K562 (cell line): ENCODE measurements at regions not wholly inside any gene's neighbourhood (a gene's known extent, or its start where the extent isn't known, plus 50 kb on each side); places are given as distances from the start of the nearest gene placed in this dataset.

Experiments used
- DPF2 ChIP-seq: fragments of 450-650 bp; IDR thresholded peaks from 2 replicates; pipeline ENCODE4 v1.6.1; 2016
- HDAC3 ChIP-seq: fragments of 450-650 bp; IDR thresholded peaks from 2 replicates; pipeline ENCODE4 v1.6.1; 2018; ENCODE audit warnings: borderline replicate concordance, mild to moderate bottlenecking, moderate library complexity; ENCODE audit not compliant: partially characterized antibody
- HDGF ChIP-seq: fragments of 450-650 bp; IDR thresholded peaks from 2 replicates; pipeline ENCODE4 v1.6.1; 2016
- POLR2AphosphoS5 ChIP-seq: IDR thresholded peaks from 2 replicates; pipeline ENCODE4 v1.6.1; 2011; ENCODE audit warnings: mild to moderate bottlenecking, low read depth, low read length, moderate library complexity; ENCODE audit not compliant: control insufficient read depth, insufficient read depth
- POLR2G ChIP-seq: fragments of 200-400 bp; formaldehyde crosslinking; IDR thresholded peaks from 2 replicates; pipeline ENCODE4 v1.6.1; 2017; ENCODE audit warnings: low read depth, mild to moderate bottlenecking, antibody characterized with exemption, low read length, moderate library complexity
- RUNX1 ChIP-seq: sonication (generic); IDR thresholded peaks from 2 replicates; pipeline ENCODE4 v1.6.1; 2016; ENCODE audit warnings: antibody characterized with exemption, low read depth
- ZKSCAN1 ChIP-seq: fragments of 150-350 bp; IDR thresholded peaks from 2 replicates; pipeline ENCODE4 v1.6.1; 2016; ENCODE audit warnings: low read depth, low read length
- TF ChIP-seq, protein P1 (sequence below): sonication (generic); formaldehyde crosslinking; IDR thresholded peaks from 2 replicates; pipeline ENCODE4 v1.8.0; 2022; ENCODE audit warnings: mild to moderate bottlenecking, missing genetic modification reagents
- TF ChIP-seq, protein P2 (sequence below), 2 experiments: IDR thresholded peaks in 1 of 2; conservative IDR thresholded peaks in 1 of 2; 2 replicates each; pipeline ENCODE4 v1.6.1; 2016; ENCODE audit warnings: low read depth in 2 of 2, mild to moderate bottlenecking in 1 of 2, missing compliant biosample characterization in 1 of 2, missing genetic modification characterization in 1 of 2, moderate library complexity in 1 of 2
- TF ChIP-seq, protein P3 (sequence below), 3 experiments: IDR thresholded peaks in 2 of 3; conservative IDR thresholded peaks in 1 of 3; 2 replicates each; pipeline ENCODE4 v1.5.1; 2011 to 2012; ENCODE audit warnings: low read length in 3 of 3, mild to moderate bottlenecking in 3 of 3, control low read depth in 2 of 3, improper control_type of control experiment in 1 of 3, inconsistent platforms in 1 of 3, low read depth in 1 of 3, mixed read lengths in 1 of 3, moderate library complexity in 1 of 3; ENCODE audit not compliant: insufficient read depth in 2 of 3
- TF ChIP-seq, protein P4 (sequence below), 2 experiments: fragments of 150-350 bp in 1 of 2; IDR thresholded peaks; 2 replicates each; pipeline ENCODE4 v1.6.1; 2012 to 2016; ENCODE audit warnings: low read depth in 2 of 2, low read length in 2 of 2, mild to moderate bottlenecking in 1 of 2, moderate library complexity in 1 of 2
- TF ChIP-seq, protein P5 (sequence below): IDR thresholded peaks from 2 replicates; pipeline ENCODE4 v1.6.1; 2016; ENCODE audit warnings: missing genetic modification characterization, missing compliant biosample characterization
- TF ChIP-seq, protein P6 (sequence below): fragments of 250-450 bp; sonication (Bioruptor Pico); IDR thresholded peaks from 2 replicates; pipeline ENCODE4 v1.5.0; 2021; ENCODE audit warnings: mild to moderate bottlenecking, moderate library complexity

DNA sequence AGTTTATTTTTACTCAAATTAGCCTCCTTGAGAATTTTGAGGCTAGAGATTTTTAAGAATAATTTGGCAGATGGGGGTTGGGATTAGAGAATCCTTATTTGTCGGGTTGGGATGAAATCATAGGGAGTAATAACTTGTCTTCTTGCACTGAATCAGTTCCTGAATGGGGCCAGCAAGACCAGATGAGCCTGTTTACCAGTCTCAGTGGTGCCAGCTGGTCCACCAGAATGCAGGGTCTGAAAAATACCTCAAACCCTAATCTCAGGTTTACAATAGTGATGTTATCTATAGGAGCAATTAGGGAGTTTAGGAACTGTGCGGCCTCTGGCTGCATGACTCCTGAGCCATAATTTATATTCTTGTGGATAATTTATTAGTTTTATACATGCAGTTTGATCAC, 705.9 kb upstream of the AGA start:
- no peak for TF ChIP-seq RUNX1
- TF ChIP-seq, protein P1, sequence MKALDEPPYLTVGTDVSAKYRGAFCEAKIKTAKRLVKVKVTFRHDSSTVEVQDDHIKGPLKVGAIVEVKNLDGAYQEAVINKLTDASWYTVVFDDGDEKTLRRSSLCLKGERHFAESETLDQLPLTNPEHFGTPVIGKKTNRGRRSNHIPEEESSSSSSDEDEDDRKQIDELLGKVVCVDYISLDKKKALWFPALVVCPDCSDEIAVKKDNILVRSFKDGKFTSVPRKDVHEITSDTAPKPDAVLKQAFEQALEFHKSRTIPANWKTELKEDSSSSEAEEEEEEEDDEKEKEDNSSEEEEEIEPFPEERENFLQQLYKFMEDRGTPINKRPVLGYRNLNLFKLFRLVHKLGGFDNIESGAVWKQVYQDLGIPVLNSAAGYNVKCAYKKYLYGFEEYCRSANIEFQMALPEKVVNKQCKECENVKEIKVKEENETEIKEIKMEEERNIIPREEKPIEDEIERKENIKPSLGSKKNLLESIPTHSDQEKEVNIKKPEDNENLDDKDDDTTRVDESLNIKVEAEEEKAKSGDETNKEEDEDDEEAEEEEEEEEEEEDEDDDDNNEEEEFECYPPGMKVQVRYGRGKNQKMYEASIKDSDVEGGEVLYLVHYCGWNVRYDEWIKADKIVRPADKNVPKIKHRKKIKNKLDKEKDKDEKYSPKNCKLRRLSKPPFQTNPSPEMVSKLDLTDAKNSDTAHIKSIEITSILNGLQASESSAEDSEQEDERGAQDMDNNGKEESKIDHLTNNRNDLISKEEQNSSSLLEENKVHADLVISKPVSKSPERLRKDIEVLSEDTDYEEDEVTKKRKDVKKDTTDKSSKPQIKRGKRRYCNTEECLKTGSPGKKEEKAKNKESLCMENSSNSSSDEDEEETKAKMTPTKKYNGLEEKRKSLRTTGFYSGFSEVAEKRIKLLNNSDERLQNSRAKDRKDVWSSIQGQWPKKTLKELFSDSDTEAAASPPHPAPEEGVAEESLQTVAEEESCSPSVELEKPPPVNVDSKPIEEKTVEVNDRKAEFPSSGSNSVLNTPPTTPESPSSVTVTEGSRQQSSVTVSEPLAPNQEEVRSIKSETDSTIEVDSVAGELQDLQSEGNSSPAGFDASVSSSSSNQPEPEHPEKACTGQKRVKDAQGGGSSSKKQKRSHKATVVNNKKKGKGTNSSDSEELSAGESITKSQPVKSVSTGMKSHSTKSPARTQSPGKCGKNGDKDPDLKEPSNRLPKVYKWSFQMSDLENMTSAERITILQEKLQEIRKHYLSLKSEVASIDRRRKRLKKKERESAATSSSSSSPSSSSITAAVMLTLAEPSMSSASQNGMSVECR (CRISPR knock-in tag): no peak
- no peak for TF ChIP-seq POLR2G
- TF ChIP-seq, protein P2, sequence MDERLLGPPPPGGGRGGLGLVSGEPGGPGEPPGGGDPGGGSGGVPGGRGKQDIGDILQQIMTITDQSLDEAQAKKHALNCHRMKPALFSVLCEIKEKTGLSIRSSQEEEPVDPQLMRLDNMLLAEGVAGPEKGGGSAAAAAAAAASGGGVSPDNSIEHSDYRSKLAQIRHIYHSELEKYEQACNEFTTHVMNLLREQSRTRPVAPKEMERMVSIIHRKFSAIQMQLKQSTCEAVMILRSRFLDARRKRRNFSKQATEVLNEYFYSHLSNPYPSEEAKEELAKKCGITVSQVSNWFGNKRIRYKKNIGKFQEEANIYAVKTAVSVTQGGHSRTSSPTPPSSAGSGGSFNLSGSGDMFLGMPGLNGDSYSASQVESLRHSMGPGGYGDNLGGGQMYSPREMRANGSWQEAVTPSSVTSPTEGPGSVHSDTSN (CRISPR knock-in tag; IDR thresholded peaks at IDR 0.05; ENCODE audit: low read depth): no peak
- TF ChIP-seq, protein P2 (tag; conservative IDR thresholded peaks at IDR 0.05; ENCODE audit: low read depth): no peak
- TF ChIP-seq, protein P3, sequence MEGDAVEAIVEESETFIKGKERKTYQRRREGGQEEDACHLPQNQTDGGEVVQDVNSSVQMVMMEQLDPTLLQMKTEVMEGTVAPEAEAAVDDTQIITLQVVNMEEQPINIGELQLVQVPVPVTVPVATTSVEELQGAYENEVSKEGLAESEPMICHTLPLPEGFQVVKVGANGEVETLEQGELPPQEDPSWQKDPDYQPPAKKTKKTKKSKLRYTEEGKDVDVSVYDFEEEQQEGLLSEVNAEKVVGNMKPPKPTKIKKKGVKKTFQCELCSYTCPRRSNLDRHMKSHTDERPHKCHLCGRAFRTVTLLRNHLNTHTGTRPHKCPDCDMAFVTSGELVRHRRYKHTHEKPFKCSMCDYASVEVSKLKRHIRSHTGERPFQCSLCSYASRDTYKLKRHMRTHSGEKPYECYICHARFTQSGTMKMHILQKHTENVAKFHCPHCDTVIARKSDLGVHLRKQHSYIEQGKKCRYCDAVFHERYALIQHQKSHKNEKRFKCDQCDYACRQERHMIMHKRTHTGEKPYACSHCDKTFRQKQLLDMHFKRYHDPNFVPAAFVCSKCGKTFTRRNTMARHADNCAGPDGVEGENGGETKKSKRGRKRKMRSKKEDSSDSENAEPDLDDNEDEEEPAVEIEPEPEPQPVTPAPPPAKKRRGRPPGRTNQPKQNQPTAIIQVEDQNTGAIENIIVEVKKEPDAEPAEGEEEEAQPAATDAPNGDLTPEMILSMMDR (IDR thresholded peaks at IDR 0.05 in 2 of 3, conservative IDR thresholded peaks at IDR 0.05 in 1 of 3; ENCODE audit: insufficient read depth in 2 of 3, low read depth in 1 of 3, low read length in 3 of 3): no peak
- no peak for TF ChIP-seq POLR2AphosphoS5
- TF ChIP-seq DPF2: no peak
- TF ChIP-seq, protein P4, sequence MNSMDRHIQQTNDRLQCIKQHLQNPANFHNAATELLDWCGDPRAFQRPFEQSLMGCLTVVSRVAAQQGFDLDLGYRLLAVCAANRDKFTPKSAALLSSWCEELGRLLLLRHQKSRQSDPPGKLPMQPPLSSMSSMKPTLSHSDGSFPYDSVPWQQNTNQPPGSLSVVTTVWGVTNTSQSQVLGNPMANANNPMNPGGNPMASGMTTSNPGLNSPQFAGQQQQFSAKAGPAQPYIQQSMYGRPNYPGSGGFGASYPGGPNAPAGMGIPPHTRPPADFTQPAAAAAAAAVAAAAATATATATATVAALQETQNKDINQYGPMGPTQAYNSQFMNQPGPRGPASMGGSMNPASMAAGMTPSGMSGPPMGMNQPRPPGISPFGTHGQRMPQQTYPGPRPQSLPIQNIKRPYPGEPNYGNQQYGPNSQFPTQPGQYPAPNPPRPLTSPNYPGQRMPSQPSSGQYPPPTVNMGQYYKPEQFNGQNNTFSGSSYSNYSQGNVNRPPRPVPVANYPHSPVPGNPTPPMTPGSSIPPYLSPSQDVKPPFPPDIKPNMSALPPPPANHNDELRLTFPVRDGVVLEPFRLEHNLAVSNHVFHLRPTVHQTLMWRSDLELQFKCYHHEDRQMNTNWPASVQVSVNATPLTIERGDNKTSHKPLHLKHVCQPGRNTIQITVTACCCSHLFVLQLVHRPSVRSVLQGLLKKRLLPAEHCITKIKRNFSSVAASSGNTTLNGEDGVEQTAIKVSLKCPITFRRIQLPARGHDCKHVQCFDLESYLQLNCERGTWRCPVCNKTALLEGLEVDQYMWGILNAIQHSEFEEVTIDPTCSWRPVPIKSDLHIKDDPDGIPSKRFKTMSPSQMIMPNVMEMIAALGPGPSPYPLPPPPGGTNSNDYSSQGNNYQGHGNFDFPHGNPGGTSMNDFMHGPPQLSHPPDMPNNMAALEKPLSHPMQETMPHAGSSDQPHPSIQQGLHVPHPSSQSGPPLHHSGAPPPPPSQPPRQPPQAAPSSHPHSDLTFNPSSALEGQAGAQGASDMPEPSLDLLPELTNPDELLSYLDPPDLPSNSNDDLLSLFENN (IDR thresholded peaks at IDR 0.05; ENCODE audit: low read depth in 2 of 2, low read length in 2 of 2): no peak
- TF ChIP-seq, protein P5, sequence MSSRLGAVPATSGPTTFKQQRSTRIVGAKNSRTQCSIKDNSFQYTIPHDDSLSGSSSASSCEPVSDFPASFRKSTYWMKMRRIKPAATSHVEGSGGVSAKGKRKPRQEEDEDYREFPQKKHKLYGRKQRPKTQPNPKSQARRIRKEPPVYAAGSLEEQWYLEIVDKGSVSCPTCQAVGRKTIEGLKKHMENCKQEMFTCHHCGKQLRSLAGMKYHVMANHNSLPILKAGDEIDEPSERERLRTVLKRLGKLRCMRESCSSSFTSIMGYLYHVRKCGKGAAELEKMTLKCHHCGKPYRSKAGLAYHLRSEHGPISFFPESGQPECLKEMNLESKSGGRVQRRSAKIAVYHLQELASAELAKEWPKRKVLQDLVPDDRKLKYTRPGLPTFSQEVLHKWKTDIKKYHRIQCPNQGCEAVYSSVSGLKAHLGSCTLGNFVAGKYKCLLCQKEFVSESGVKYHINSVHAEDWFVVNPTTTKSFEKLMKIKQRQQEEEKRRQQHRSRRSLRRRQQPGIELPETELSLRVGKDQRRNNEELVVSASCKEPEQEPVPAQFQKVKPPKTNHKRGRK (tag): no peak
- TF ChIP-seq, protein P6, sequence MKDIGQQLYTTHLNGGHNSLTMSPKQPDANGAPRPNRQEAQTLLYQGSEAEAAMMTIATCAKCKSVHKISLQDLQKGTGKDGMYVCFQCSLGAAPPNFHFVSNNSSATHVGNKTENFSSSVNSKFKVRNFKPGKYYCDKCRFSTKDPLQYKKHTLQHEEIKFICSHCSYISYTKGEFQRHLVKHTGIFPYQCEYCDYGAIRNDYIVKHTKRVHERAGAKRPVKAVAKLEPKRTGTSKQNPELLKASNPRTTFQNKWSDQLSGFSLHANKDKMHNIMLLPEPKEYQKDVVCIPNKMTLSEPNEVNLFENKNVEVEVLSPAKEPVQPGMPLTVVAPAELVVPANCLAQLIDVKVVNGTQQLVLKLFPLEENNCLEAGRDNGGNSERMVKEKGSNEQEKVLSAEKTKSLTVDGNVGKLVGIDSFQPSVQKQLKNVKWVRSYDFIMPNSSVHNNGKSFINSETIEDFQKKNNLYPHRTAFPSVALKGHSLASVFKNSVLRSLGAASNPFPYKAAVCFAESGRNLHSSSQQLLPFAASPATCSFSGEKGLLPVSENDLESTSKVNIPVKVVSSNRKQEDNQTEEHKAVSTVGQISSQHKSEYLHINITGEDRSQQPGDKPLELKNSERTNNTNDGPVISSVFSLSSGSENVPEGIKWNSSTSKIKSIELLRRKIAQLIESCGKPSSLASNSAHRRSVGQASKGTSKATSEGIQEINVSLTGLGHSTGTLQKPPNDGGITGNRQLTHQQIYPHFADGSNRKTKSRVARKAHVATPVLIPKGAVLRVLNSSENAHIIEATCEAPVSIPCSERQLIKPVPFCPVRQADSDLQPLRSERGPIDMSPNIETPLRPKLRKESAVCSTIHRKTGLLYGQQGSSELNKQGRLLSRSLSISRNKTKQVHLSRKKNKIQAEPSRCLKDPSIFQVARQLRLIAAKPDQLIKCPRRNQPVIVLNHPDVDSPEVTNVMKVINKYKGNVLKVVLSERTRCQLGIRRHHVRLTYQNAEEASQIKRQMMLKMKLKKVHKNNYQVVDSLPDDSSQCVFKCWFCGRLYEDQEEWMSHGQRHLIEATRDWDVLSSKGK (CRISPR knock-in tag): no peak
- no peak for TF ChIP-seq ZKSCAN1
- TF ChIP-seq HDAC3: no peak
- no peak for TF ChIP-seq HDGF
